ENCODE measurements at regions not wholly inside any gene's neighbourhood (a gene's known extent, or its start where the extent isn't known, plus 50 kb on each side); places are given as distances from the start of the nearest gene placed in this dataset.

DNA sequence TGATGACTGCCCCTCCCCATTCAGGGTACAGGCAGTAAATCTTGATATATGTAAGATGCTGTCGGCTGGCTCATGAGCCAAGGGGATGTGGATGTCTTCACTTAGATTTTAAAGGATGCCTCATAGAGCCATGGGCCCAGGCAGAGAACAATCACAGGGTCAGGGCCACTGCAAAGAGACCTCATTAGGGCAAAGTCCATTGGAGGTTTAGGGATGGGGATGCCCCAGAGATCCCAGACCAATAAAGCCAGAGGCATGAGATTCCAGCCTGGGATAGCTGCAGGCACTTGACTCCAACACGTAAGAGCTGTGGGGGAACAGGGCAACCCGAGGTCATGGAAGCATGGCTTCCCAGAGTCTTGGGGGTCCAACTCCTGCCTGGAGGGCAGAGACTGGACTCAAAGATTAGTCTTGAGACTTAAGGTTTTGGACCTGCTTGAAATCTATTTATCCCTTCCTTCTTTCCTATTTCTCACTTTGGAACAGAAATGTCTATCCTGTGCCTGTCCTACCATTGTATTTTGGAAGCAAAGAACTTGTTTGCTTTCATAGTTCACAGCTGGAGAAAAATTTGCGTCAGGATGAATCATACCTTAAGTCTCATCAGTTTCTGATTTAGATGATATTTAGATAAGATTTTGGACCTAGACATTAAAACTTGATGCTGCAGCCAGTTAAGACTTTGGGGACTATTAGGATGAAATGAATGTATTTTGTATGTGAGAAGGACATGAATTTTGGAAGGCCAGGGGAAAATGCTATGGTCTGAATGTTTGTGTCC is 101.3 kb upstream of the ADRA1B start:
- Histone ChIP-seq H3K9me1 (ENCODE audit: control insufficient read depth, insufficient read depth, low read length) (no peaks in the 10 kb centered on the region), H3K27me3 (ENCODE audit: control insufficient read depth in 2 of 2, insufficient read depth in 2 of 2, low read length in 2 of 2) (no peaks in the 10 kb centered on the region; a peak in 1 of 5 replicates), H3K79me2 (ENCODE audit: control insufficient read depth, insufficient read depth, low read length) (no peaks in the 10 kb centered on the region), H3K27ac (ENCODE audit: extremely low read depth, low read depth, low read length) (no peak overlapping the region), H3K36me3 (ENCODE audit: control insufficient read depth, insufficient read depth, low read length) (no peaks in the 10 kb centered on the region), H2AFZ (ENCODE audit: low read depth, low read length) (no peak overlapping the region), H3K9me3 (replicated peaks; ENCODE audit: control insufficient read depth, insufficient read depth, low read depth, low read length) (no peaks in the 10 kb centered on the region), H4K20me1 (replicated peaks; ENCODE audit: control insufficient read depth, insufficient read depth, low read length) (no peaks in the 10 kb centered on the region), H3K4me3 (no peak overlapping the region), H3K9ac (ENCODE audit: insufficient read depth in 1 of 2, low read depth in 2 of 2, low read length in 2 of 2) (no peak overlapping the region), H3K4me1 (replicated peaks in 1 of 2; ENCODE audit: control insufficient read depth in 2 of 2, insufficient read depth in 2 of 2, low read length in 2 of 2) (no peaks in the 10 kb centered on the region), H3K4me2 (ENCODE audit: insufficient read depth, low read length) (no peak overlapping the region)
- no peak for DNase-seq (ENCODE audit: extremely low read depth in 1 of 4, low spot score in 3 of 4)
- BruUV-seq (replicated peaks) = no TSS peak
- intact Hi-C loops (cut with micrococcal nuclease) (no loop called here), in situ Hi-C loops (cut with MboI) (no loop called here)
- ChIA-PET POLR2A (interaction anchor here (0.6 kb wide), 1 partner anchor 13 kb away, joined by 3 read pairs; no protein-coding TSS in a partner anchor), CTCF (ENCODE audit: low intra/inter-chr PET ratio) (no interaction called here)
- no peak for ATAC-seq
- no peak for FAIRE-seq
- 0% methylated on average over 4 of the region's 4 CpGs for WGBS (ENCODE audit: insufficient coverage, low coverage, missing lambda C conversion rate)
- TF ChIP-seq POU5F1 (IDR thresholded peaks at IDR 0.05; ENCODE audit: borderline replicate concordance, low read depth, low read length, partially characterized antibody) (no peak), PPARD (CRISPR knock-in tag; IDR thresholded peaks at IDR 0.05) (no peak), SREBF2 (CRISPR knock-in tag; IDR thresholded peaks at IDR 0.05) (no peak), MYC (IDR thresholded peaks at IDR 0.05; ENCODE audit: low read depth, low read length) (no peak), MYC (CRISPR knock-in tag; IDR thresholded peaks at IDR 0.05; ENCODE audit: borderline replicate concordance, low read depth) (no peak), SMAD4 (CRISPR knock-in tag; conservative IDR thresholded peaks at IDR 0.05) (no peak), ZKSCAN3 (CRISPR knock-in tag; IDR thresholded peaks at IDR 0.05) (no peak), DPF2 (IDR thresholded peaks at IDR 0.05) (no peak), XRCC5 (IDR thresholded peaks at IDR 0.05; ENCODE audit: low read depth, low read length) (no peak), ADNP (tag; IDR thresholded peaks at IDR 0.05) (no peak), NCOR1 (IDR thresholded peaks at IDR 0.05) (no peak)
- TF ChIP-seq, protein P1, sequence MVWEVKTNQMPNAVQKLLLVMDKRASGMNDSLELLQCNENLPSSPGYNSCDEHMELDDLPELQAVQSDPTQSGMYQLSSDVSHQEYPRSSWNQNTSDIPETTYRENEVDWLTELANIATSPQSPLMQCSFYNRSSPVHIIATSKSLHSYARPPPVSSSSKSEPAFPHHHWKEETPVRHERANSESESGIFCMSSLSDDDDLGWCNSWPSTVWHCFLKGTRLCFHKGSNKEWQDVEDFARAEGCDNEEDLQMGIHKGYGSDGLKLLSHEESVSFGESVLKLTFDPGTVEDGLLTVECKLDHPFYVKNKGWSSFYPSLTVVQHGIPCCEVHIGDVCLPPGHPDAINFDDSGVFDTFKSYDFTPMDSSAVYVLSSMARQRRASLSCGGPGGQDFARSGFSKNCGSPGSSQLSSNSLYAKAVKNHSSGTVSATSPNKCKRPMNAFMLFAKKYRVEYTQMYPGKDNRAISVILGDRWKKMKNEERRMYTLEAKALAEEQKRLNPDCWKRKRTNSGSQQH (CRISPR knock-in tag; IDR thresholded peaks at IDR 0.05) = no peak
- TF ChIP-seq, protein P2, sequence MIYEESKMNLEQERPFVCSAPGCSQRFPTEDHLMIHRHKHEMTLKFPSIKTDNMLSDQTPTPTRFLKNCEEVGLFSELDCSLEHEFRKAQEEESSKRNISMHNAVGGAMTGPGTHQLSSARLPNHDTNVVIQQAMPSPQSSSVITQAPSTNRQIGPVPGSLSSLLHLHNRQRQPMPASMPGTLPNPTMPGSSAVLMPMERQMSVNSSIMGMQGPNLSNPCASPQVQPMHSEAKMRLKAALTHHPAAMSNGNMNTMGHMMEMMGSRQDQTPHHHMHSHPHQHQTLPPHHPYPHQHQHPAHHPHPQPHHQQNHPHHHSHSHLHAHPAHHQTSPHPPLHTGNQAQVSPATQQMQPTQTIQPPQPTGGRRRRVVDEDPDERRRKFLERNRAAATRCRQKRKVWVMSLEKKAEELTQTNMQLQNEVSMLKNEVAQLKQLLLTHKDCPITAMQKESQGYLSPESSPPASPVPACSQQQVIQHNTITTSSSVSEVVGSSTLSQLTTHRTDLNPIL (CRISPR knock-in tag; IDR thresholded peaks at IDR 0.05) = no peak
- TF ChIP-seq, protein P3, sequence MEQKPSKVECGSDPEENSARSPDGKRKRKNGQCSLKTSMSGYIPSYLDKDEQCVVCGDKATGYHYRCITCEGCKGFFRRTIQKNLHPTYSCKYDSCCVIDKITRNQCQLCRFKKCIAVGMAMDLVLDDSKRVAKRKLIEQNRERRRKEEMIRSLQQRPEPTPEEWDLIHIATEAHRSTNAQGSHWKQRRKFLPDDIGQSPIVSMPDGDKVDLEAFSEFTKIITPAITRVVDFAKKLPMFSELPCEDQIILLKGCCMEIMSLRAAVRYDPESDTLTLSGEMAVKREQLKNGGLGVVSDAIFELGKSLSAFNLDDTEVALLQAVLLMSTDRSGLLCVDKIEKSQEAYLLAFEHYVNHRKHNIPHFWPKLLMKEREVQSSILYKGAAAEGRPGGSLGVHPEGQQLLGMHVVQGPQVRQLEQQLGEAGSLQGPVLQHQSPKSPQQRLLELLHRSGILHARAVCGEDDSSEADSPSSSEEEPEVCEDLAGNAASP (IDR thresholded peaks at IDR 0.05) = no peak
- TF ChIP-seq, protein P4, sequence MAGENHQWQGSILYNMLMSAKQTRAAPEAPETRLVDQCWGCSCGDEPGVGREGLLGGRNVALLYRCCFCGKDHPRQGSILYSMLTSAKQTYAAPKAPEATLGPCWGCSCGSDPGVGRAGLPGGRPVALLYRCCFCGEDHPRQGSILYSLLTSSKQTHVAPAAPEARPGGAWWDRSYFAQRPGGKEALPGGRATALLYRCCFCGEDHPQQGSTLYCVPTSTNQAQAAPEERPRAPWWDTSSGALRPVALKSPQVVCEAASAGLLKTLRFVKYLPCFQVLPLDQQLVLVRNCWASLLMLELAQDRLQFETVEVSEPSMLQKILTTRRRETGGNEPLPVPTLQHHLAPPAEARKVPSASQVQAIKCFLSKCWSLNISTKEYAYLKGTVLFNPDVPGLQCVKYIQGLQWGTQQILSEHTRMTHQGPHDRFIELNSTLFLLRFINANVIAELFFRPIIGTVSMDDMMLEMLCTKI (IDR thresholded peaks at IDR 0.05; ENCODE audit: partially characterized antibody) = no peak
